H1 (cell line): ENCODE measurements at regions not wholly inside any gene's neighbourhood (a gene's known extent, or its start where the extent isn't known, plus 50 kb on each side); places are given as distances from the start of the nearest gene placed in this dataset.

Experiments used
- ATF3 ChIP-seq: IDR thresholded peaks from 2 replicates; pipeline ENCODE4 v1.6.1; 2011; ENCODE audit warnings: low read depth, mild to moderate bottlenecking, low read length; ENCODE audit not compliant: insufficient read depth
- EP300 ChIP-seq, 2 experiments: IDR thresholded peaks; 1 replicate in 1 of 2; 2 replicates in 1 of 2; pipeline ENCODE4 v1.6.1; 2011 to 2012; ENCODE audit warnings: low read depth in 2 of 2, low read length in 2 of 2, mild to moderate bottlenecking in 2 of 2, borderline replicate concordance in 1 of 2, inconsistent platforms in 1 of 2, moderate library complexity in 1 of 2
- MAFK ChIP-seq: IDR thresholded peaks from 2 replicates; pipeline ENCODE4 v1.6.1; 2012; ENCODE audit warnings: low read depth, mild to moderate bottlenecking, improper control_type of control experiment, low read length
- SIX5 ChIP-seq: IDR thresholded peaks from 2 replicates; pipeline ENCODE4 v1.6.1; 2011; ENCODE audit warnings: mild to moderate bottlenecking, low read depth, low read length

- TF ChIP-seq EP300 (IDR thresholded peaks at IDR 0.05; ENCODE audit: borderline replicate concordance in 1 of 2, low read depth in 2 of 2, low read length in 2 of 2): no peak
- TF ChIP-seq SIX5: no peak
- no peak for TF ChIP-seq ATF3
- no peak for TF ChIP-seq MAFK
These were observed 1494.8 kb downstream of the KCNT2 start (continued) for GRCh38 chr1:195113471-195113870.
